Cerebellar cortex (tissue), 1 donor: ENCODE measurements at regions not wholly inside any gene's neighbourhood (a gene's known extent, or its start where the extent isn't known, plus 50 kb on each side); places are given as distances from the start of the nearest gene placed in this dataset.

ENCODE experiments used
- DNase-seq: peaks from one replicate; pipeline ENCODE4 v3.0.0-alpha.2; 2015; ENCODE audit warnings: low spot score

- DNase-seq = no peak
These were observed 120.3 kb upstream of the IPO9 start for GRCh38 chr1:201708691-201709090.

GRCh38 chr1:201709564-201710295 lies 119.2 kb upstream of the IPO9 start:
- peak; percentile 46 for DNase-seq

- no peak for DNase-seq
These were observed 118.0 kb upstream of the IPO9 start for GRCh38 chr1:201710632-201711597.

GRCh38 chr1:201711811-201712210 lies 117.1 kb upstream of the IPO9 start:
- no peak for DNase-seq

GRCh38 chr1:201712387-201713085 lies 116.4 kb upstream of the IPO9 start:
- no peak for DNase-seq

GRCh38 chr1:201713086-201713810 lies 115.7 kb upstream of the IPO9 start:
- DNase-seq = peak; percentile 46

GRCh38 chr1:201714542-201715329 lies 114.2 kb upstream of the IPO9 start:
- peak; percentile 34 for DNase-seq

GRCh38 chr1:201715351-201715750 lies 113.6 kb upstream of the IPO9 start:
- DNase-seq = no peak

- DNase-seq = no peak
These were observed 112.9 kb upstream of the IPO9 start for GRCh38 chr1:201715801-201716741.

- DNase-seq = no peak
These were observed 112.2 kb upstream of the IPO9 start for GRCh38 chr1:201716742-201717135.

- DNase-seq = no peak
These were observed 111.7 kb upstream of the IPO9 start for GRCh38 chr1:201717286-201717685.

GRCh38 chr1:201718346-201719202 lies 110.4 kb upstream of the IPO9 start:
- no peak for DNase-seq

- DNase-seq = no peak
These were observed 109.0 kb upstream of the IPO9 start for GRCh38 chr1:201719812-201720521.

- DNase-seq = no peak
These were observed 108.5 kb upstream of the IPO9 start for GRCh38 chr1:201720522-201720844.

GRCh38 chr1:201721082-201722049 lies 107.6 kb upstream of the IPO9 start:
- no peak for DNase-seq

- no peak for DNase-seq
These were observed 104.8 kb upstream of the IPO9 start for GRCh38 chr1:201724039-201724765.

- DNase-seq = no peak
These were observed 104.2 kb upstream of the IPO9 start for GRCh38 chr1:201724766-201725118.
